NCI-H82 treated with DMSO at 0.1 percent for 48 hours (cell line): ENCODE measurements at regions not wholly inside any gene's neighbourhood (a gene's known extent, or its start where the extent isn't known, plus 50 kb on each side); places are given as distances from the start of the nearest gene placed in this dataset.
"Not testable (repeated sequence)": the region's sequence is repeated elsewhere in the genome, so short reads cannot be mapped to it uniquely, and the experiment has no call there.

ENCODE experiments used
- DNase-seq: peaks from one replicate; lab custom pipeline; 2025; ENCODE audit not compliant: unreplicated experiment; lab: John Stamatoyannopoulos, UW

GRCh38 chr1:60864722-60865121 lies 217.6 kb upstream of the NFIA start:
- DNase-seq, result no peak

GRCh38 chr1:60863131-60863530 lies 219.2 kb upstream of the NFIA start:
- DNase-seq, result no peak

- no peak for DNase-seq
Observed at GRCh38 chr1:60861961-60862567, 220.3 kb upstream of the NFIA start.

DNA sequence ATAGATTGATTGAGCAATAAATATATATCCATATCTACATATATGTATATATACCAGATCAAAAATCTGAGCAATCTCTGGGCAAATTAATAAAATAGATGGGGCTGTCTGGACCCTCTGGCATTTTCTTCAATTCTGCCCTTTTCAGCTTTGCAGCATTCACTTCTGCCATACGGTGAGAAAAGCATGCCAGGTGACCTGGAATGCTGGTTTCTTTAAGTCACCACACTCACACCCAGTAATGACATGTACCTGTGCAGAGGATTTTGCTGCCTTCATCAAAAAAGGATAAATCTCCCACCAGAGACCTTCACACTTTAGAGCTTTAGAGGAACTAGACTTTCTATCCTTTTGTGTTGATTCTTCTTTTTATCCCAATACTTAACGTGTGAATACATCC lies 223.2 kb upstream of the NFIA start:
- DNase-seq, result no peak

DNA sequence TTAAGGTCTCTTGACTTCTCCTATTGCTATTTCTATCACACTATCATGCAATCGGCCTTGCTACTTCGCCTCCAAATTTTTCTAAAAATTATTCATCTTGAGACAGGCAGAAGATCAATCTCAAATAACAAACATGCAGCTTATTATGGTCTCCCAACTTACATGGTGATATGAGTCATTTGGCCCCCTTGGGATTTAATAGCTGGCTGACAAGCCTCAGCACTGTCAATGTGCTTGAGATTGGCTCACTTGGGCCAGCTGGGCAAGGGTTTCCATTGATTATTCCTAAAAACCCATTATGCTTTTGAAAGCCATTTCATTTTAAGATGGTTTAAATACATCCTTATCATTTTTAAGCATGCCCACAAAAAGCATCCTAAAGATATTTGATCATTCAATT lies 224.5 kb upstream of the NFIA start:
- DNase-seq, result no peak

DNA sequence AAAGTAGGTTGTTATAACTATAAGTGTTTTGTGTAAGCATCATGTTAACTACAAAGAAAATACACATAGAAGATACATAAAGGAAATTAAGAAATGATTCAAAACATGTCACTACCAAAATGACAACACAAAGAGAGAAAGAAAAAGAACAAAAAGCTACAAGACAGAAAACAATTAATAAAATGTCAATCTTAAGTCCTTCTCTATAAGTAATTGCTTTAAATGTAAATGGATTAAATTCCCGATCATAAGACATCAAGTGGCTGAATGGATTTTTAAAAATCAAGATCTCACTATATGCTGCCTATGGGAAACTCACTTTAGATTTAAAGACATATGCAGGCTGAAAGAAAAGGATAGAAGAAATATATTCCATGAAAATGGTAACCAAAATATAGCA lies 232.3 kb upstream of the NFIA start:
- DNase-seq, result no peak

DNA sequence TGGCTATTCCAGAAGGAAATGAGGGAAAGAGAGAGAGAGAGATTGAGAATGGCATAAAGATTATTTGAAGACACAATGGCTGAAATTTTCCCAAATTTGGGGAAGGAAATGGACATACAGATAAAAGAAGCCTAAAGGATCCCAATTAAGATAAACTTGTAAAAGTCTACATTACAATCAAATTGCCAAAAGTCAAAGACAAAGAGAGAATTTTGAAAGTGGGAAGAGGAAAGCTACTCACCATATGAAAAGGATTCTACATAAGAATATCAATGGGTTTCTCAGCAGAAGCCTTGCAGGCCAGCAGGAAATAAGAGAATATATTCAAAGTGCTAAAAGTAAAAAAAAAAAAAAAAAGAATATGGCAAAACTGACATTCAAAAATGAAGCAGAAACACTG lies 233.0 kb upstream of the NFIA start:
- DNase-seq, result no peak

- peak; percentile 42 for DNase-seq
Observed at GRCh38 chr1:60848583-60849188, 233.7 kb upstream of the NFIA start.

- no peak for DNase-seq
Observed at GRCh38 chr1:60847855-60848582, 234.3 kb upstream of the NFIA start.

DNA sequence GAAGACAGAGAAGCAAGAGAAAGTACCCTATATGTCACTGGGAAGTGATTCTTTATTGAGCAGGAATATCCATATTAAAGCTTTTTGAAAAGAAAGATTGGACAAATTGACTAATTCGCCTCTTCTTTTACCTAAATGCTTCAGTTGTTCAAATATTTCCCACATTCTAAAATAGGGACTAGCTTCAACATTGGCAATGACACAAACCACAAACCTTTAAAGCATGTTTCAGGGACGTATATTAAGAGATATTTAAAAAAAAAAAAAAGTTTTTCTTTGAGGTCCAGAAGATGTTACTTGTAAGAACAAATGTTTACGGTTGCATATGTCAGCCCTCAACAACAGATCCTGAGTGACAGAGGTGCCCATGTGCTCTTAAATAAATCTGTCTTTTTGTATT lies 235.0 kb upstream of the NFIA start:
- no peak for DNase-seq

DNA sequence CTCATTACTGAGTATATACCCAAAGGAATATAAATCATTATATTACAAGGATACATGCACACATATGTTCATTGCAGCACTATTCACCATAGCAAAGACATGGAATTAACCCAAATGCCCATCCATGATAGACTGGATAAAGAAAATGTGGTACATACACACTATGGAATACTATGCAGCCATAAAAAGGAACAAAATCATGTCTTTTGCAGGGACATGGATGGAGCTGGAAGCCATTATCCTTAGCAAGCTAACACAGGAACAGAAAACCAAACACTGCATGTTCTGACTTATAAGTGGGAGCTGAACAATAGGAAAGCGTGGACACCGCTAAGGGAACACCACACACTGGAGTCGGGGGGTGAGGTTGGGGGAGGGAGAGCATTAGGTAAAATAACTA lies 236.7 kb upstream of the NFIA start:
- not testable (repeated sequence) for DNase-seq

- no peak for DNase-seq
Observed at GRCh38 chr1:60842304-60842703, 240.1 kb upstream of the NFIA start.

- DNase-seq, result no peak
Observed at GRCh38 chr1:60841116-60842046, 241.0 kb upstream of the NFIA start.

DNA sequence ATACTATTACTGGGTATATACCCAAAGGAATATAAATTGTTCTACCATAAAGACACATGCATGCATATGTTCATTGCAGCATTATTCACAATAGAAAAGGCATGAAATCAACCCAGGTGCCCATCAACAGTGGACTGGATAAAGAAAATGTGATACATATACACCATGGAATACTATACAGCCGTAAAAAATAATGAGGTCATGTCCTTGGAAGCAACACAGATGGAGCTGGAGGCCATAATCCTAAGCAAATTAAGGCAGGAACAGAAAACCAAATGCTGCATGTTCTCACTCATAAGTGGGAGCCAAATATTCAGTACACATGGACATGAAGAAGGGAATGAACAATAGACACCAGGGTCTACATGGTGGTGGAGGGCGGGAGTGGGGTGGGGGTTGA lies 241.9 kb upstream of the NFIA start:
- not testable (repeated sequence) for DNase-seq

DNA sequence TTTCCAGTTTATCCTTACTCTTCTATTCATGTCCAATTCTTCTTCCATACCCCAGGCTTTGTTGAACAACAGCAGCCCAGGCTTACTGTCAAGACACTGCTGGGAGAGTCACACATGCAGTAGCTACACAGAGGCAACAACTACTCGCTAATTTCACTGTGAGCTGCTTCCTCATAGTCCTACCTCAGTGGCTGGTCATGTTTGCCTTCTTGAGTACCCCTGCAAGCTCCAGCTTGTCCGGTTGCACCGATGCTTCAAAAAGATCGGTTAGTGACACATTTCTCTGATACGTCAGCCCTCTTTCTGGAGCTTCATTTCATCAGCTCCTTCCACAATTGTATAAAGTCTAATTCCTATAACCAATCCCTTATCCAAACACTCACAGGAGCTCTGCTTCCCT lies 246.7 kb upstream of the NFIA start:
- DNase-seq, result no peak

- DNase-seq, result no peak
Observed at GRCh38 chr1:60833173-60833572, 249.2 kb upstream of the NFIA start.

DNA sequence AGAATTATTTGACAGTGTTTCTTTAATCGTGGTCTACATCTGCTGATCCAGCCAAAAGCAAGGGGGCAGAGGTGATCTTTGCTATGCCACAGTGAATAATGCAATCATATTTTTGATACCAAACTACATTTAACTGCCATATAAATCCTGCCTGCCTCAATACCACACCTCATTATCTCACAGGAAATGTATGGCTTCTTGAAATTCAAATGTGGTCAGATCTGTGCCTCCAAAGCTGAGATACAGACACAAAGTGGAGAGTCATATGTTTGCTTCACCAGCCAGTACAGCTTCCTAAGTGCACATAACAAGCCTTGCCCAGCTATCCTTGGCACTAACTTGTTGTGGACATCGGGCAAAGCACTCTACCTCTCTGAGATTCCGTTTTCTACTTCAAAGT lies 250.0 kb upstream of the NFIA start:
- DNase-seq, result no peak

DNA sequence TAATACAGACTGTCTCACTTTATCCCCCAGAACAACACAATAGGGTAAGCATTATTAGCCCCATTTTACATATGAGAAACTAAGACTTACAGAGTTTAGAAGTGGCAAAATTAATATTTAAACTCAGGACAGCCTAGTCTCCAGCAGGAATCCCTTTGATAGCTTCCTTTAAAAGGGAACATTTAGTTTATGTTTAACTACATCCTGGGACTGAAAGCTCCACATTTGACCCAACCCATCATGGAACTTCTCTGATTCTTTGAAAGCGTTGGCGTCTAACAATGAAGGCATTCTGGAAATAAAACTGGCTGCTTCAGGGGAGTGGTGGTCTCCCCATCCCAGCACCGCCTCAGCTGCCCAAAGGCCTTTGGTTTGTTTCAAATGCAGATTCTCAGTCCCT lies 250.6 kb upstream of the NFIA start:
- DNase-seq, result no peak

DNA sequence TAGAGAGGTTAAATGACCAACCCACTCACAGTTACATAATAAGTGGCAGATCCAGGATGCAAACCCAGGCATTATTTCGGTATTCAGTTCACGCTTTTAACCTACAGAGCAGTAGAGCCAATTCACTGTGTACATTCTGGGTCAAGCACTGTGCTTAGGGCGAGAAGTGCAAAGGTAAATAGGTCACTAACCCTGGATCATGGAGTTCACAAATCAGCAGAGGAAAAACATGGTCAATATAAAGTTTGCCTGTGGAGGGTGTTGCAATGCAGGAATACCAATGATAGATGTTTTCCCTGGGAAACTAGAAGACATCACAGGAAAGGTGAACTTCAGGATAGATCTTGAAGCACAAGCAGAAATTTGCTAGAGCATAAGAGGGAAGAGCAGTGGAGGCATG lies 253.4 kb upstream of the NFIA start:
- DNase-seq, result no peak

DNA sequence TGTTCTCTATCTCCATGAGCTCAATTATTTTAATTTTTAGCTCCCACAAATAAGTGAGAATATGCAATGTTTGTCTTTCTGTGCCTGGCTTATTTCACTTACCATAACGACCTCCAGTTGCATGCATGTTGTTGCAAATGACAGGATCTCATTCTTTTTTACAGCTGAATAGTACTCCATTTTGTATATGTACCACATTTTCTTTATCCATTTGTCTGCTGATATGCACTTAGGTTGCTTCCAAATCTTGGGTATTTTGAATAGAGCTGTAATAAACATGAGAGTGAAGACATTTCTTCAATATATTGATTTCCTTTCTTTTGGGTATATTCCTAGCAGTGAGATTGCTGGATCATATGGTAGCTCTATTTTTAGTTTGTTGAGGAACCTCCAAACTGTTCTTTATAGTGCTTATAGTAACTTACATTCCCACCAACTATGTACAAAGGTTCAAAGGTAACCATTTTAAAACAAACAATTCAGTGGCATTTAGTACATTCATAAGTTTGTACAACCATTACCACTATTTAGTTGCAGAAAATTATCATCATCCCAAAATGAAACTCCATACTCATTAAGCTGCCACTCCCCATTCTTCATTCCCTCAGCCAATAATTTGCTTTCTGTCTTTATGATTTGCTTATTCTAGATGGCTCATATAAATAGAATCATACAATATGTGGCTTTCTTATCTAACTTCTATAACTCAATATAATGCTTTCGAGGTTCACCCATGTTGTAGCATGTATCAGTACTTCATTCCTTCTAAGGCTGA lies 255.9 kb upstream of the NFIA start:
- no peak for DNase-seq

GRCh38 chr1:60825593-60825992 lies 256.8 kb upstream of the NFIA start:
- DNase-seq, result no peak
